ENCODE measurements at regions not wholly inside any gene's neighbourhood (a gene's known extent, or its start where the extent isn't known, plus 50 kb on each side); places are given as distances from the start of the nearest gene placed in this dataset.

DNA sequence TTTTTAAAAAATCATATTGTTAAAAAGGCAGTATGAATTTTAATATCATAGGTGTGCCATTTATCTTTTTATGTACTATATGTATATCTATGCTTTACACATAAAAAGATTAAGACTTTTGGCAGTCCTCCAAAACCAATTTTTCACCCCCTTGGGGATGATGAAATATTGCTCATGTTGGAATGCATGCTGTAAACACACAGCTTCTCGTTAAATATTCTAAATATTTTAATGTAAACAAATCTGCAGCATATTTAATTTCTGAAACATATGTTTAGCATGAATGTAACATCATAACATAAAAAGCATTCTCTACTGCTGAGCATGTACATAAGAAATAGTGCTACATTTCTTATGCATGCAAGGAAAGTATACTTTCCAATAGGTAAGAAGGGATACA, 484.3 kb upstream of the LRATD1 start (continued):
- TF ChIP-seq ZNF274 (IDR thresholded peaks at IDR 0.05; ENCODE audit: borderline replicate concordance, extremely low read depth, low read length) (no peak), RBBP5 (IDR thresholded peaks at IDR 0.05; ENCODE audit: borderline replicate concordance, low read depth, low read length) (no peak), SP2 (IDR thresholded peaks at IDR 0.05; ENCODE audit: low read length) (no peak)

All from H1 (cell line).